Tibial nerve (tissue), 4 donors: ENCODE measurements at regions not wholly inside any gene's neighbourhood (a gene's known extent, or its start where the extent isn't known, plus 50 kb on each side); places are given as distances from the start of the nearest gene placed in this dataset.

Experiments
- DNase-seq, 2 donors: peaks; one replicate each; pipeline ENCODE4 v3.0.0-alpha.2; 2019; ENCODE audit warnings: low spot score in 2 of 2
- H3K27ac ChIP-seq, 4 donors: fragments of 200-600 bp; sonication (generic) in 3 of 4; one replicate each; pipeline ENCODE4 v1.5.1; 2017 to 2019; ENCODE audit warnings: mild to moderate bottlenecking in 1 of 4
- H3K27me3 ChIP-seq, 2 donors: fragments of 200-600 bp; sonication (generic) in 1 of 2; one replicate each; pipeline versions ENCODE4 v1.5.1 to v1.6.0; 2017 to 2019
- H3K36me3 ChIP-seq, 3 donors: fragments of 200-600 bp; sonication (generic); one replicate each; pipeline ENCODE4 v1.5.1; 2018 to 2019
- H3K4me1 ChIP-seq, 4 donors: fragments of 200-600 bp; sonication (generic) in 3 of 4; one replicate each; pipeline ENCODE4 v1.5.1; 2017 to 2019
- H3K4me3 ChIP-seq, 4 donors: fragments of 200-600 bp; sonication (generic) in 3 of 4; one replicate each; pipeline ENCODE4 v1.5.1; 2017 to 2019; ENCODE audit warnings: mild to moderate bottlenecking in 1 of 4, moderate library complexity in 1 of 4
- H3K9me3 ChIP-seq, 4 donors: fragments of 200-600 bp; sonication (generic) in 3 of 4; one replicate each; pipeline ENCODE4 v1.5.1; 2017 to 2019
- EP300 ChIP-seq, 2 donors: sonication (generic); formaldehyde crosslinking; IDR thresholded peaks; one replicate each; pipeline ENCODE4 v1.6.1; 2017; ENCODE audit warnings: antibody characterized with exemption in 2 of 2, mild to moderate bottlenecking in 1 of 2
- POLR2A ChIP-seq, 2 donors: fragments of 450-650 bp; IDR thresholded peaks; one replicate each; pipeline ENCODE4 v1.6.1; 2017; ENCODE audit warnings: antibody characterized with exemption in 2 of 2, mild to moderate bottlenecking in 2 of 2, moderate library complexity in 2 of 2
- WGBS, 2 donors: methylation state at CpG; one replicate each; pipeline ENCODE4 v1.1.5; 2018; 5-methylcytosine and 5-hydroxymethylcytosine counted together
- TF ChIP-seq, protein P1 (sequence below), 5 experiments: fragments of 200-600 bp in 3 of 5; fragments of 450-650 bp in 2 of 5; sonication (generic) in 3 of 5; IDR thresholded peaks; one replicate each; pipeline ENCODE4 v1.5.1; 2016 to 2019; ENCODE audit warnings: antibody characterized with exemption in 5 of 5, mild to moderate bottlenecking in 3 of 5, moderate library complexity in 2 of 5

- Histone ChIP-seq H3K4me1 (no peaks in the 10 kb centered on the region), H3K27ac (no peak overlapping the region), H3K4me3 (no peak overlapping the region), H3K27me3 (no peaks in the 10 kb centered on the region), H3K36me3 (no peaks in the 10 kb centered on the region), H3K9me3 (no peaks in the 10 kb centered on the region)
- DNase-seq, result no peak
- TF ChIP-seq EP300 (IDR thresholded peaks at IDR 0.05) (no peak), POLR2A (IDR thresholded peaks at IDR 0.05) (no peak)
- TF ChIP-seq, protein P1, sequence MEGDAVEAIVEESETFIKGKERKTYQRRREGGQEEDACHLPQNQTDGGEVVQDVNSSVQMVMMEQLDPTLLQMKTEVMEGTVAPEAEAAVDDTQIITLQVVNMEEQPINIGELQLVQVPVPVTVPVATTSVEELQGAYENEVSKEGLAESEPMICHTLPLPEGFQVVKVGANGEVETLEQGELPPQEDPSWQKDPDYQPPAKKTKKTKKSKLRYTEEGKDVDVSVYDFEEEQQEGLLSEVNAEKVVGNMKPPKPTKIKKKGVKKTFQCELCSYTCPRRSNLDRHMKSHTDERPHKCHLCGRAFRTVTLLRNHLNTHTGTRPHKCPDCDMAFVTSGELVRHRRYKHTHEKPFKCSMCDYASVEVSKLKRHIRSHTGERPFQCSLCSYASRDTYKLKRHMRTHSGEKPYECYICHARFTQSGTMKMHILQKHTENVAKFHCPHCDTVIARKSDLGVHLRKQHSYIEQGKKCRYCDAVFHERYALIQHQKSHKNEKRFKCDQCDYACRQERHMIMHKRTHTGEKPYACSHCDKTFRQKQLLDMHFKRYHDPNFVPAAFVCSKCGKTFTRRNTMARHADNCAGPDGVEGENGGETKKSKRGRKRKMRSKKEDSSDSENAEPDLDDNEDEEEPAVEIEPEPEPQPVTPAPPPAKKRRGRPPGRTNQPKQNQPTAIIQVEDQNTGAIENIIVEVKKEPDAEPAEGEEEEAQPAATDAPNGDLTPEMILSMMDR (IDR thresholded peaks at IDR 0.05), result no peak
- 87% methylated on average over 3 of the region's 3 CpGs for WGBS, 2 donors
Observed at GRCh38 chr7:67758551-67758950, 761.9 kb downstream of the TYW1 start.

DNA sequence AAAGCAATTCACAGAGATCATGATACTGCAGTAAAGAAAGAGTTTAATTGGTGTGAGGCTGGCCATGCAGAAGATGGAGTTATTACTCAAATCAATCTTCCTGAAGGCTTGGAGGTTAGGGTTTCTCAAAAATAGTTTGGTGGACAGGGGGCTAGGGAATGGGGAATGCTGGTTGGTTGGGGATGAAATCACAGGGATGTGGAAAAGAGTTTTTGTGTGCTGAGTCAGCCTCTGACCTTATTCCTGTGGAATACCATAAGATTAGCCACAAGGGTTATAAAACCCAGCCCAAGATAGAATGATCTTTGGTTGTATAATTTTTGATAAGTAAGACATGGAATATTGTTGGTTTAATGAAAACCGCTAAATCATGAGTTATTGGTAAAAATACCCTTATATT is 764.3 kb downstream of the TYW1 start:
- Histone ChIP-seq H3K36me3 (no peaks in the 10 kb centered on the region), H3K27ac (no peak overlapping the region), H3K4me1 (no peaks in the 10 kb centered on the region), H3K9me3 (no peaks in the 10 kb centered on the region), H3K27me3 (no peaks in the 10 kb centered on the region), H3K4me3 (no peak overlapping the region)
- TF ChIP-seq POLR2A (IDR thresholded peaks at IDR 0.05) (no peak), EP300 (IDR thresholded peaks at IDR 0.05) (no peak)
- TF ChIP-seq, protein P1 (IDR thresholded peaks at IDR 0.05), result no peak
- DNase-seq, result no peak
- WGBS, 2 donors, result 90 to 94% methylated on average over 1 of the region's 1 CpG

DNA sequence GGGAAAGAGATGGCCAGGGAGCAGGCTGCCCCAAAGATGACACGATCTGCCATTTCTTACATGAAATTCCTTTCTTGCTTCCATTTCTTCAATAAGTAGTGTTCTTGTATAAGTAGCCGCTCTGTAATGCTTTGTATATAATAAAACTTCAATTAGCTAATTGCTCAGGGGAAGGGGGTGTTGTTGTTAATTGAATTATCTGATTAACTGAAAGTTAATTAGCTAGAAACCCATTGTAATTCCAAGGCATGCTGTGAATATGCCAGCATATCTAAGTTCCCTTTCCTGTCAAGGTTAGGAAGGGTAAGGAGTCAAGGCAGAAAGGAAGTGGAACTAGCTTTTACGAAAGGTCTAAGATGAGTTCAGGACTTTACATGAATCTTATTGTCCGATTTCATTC is 765.9 kb downstream of the TYW1 start:
- no peaks in the 10 kb centered on the region for H3K4me1 ChIP-seq
- no peaks in the 10 kb centered on the region for H3K27me3 ChIP-seq
- no peak for DNase-seq
- H3K9me3 ChIP-seq, result peaks cover 0 to 7% (median 0%) of the 10 kb centered on the region in 4 donors
- 88 to 93% methylated on average over 4 of the region's 4 CpGs for WGBS, 2 donors
- H3K4me3 ChIP-seq, result no peak overlapping the region
- TF ChIP-seq EP300 (IDR thresholded peaks at IDR 0.05) (no peak), POLR2A (IDR thresholded peaks at IDR 0.05) (no peak)
- TF ChIP-seq, protein P1 (IDR thresholded peaks at IDR 0.05), result no peak
- H3K27ac ChIP-seq, result no peak overlapping the region
- no peaks in the 10 kb centered on the region for H3K36me3 ChIP-seq

GRCh38 chr7:67764289-67764688 is 767.7 kb downstream of the TYW1 start:
- Histone ChIP-seq H3K27ac (no peak overlapping the region), H3K4me1 (no peaks in the 10 kb centered on the region), H3K4me3 (no peak overlapping the region), H3K36me3 (no peaks in the 10 kb centered on the region), H3K9me3 (peaks cover 0 to 10% (median 0%) of the 10 kb centered on the region in 4 donors), H3K27me3 (no peaks in the 10 kb centered on the region)
- 18 to 24% methylated on average over 4 of the region's 4 CpGs for WGBS, 2 donors
- DNase-seq, result no peak
- TF ChIP-seq EP300 (IDR thresholded peaks at IDR 0.05) (no peak), POLR2A (IDR thresholded peaks at IDR 0.05) (no peak)
- TF ChIP-seq, protein P1 (IDR thresholded peaks at IDR 0.05), result no peak

- 81 to 83% methylated on average over 6 of the region's 6 CpGs for WGBS, 2 donors
- no peaks in the 10 kb centered on the region for H3K4me1 ChIP-seq
- H3K9me3 ChIP-seq, result peaks cover 0 to 10% (median 0%) of the 10 kb centered on the region in 4 donors
- no peak overlapping the region for H3K4me3 ChIP-seq
- no peak for TF ChIP-seq EP300 (IDR thresholded peaks at IDR 0.05)
- TF ChIP-seq POLR2A (IDR thresholded peaks at IDR 0.05), result no peak
- TF ChIP-seq, protein P1 (IDR thresholded peaks at IDR 0.05), result no peak
- H3K27ac ChIP-seq, result no peak overlapping the region
- no peaks in the 10 kb centered on the region for H3K36me3 ChIP-seq
- no peak for DNase-seq
- no peaks in the 10 kb centered on the region for H3K27me3 ChIP-seq
Observed at GRCh38 chr7:67765481-67766175, 769.0 kb downstream of the TYW1 start.
